ENCODE measurements at regions not wholly inside any gene's neighbourhood (a gene's known extent, or its start where the extent isn't known, plus 50 kb on each side); places are given as distances from the start of the nearest gene placed in this dataset.

- no peak overlapping the region for H3K4me3 ChIP-seq (ENCODE audit: low read length)
- H3K9me3 ChIP-seq (replicated peaks; ENCODE audit: low read length): no peaks in the 10 kb centered on the region
- H3K9ac ChIP-seq (ENCODE audit: low read depth, low read length): no peak overlapping the region
- H3K4me2 ChIP-seq (ENCODE audit: low read length): no peak overlapping the region
- peaks cover 35% of the 10 kb centered on the region for H3K4me1 ChIP-seq (ENCODE audit: control insufficient read depth, insufficient read depth, low read length)
- H3K27me3 ChIP-seq (ENCODE audit: control insufficient read depth, insufficient read depth, low read length): no peaks in the 10 kb centered on the region
- no peaks in the 10 kb centered on the region for H3K36me3 ChIP-seq (ENCODE audit: insufficient read depth, low read length)
Observed at GRCh38 chr15:51156957-51157356, 62.3 kb upstream of the TNFAIP8L3 start.

- Histone ChIP-seq H3K4me3 (ENCODE audit: low read length) (no peak overlapping the region), H3K27me3 (ENCODE audit: control insufficient read depth, insufficient read depth, low read length) (no peaks in the 10 kb centered on the region), H3K9ac (ENCODE audit: low read depth, low read length) (no peak overlapping the region), H3K9me3 (replicated peaks; ENCODE audit: low read length) (no peaks in the 10 kb centered on the region), H3K36me3 (ENCODE audit: insufficient read depth, low read length) (no peaks in the 10 kb centered on the region), H3K4me1 (ENCODE audit: control insufficient read depth, insufficient read depth, low read length) (peaks cover 24% of the 10 kb centered on the region), H3K4me2 (ENCODE audit: low read length) (no peak overlapping the region)
Observed at GRCh38 chr15:51155891-51156290, 61.2 kb upstream of the TNFAIP8L3 start.

- Histone ChIP-seq H3K9ac (ENCODE audit: low read depth, low read length) (peak overlapping the region; percentile 50), H3K4me3 (ENCODE audit: low read length) (no peak overlapping the region), H3K4me2 (ENCODE audit: low read length) (no peak overlapping the region), H3K27me3 (ENCODE audit: control insufficient read depth, insufficient read depth, low read length) (no peaks in the 10 kb centered on the region), H3K9me3 (replicated peaks; ENCODE audit: low read length) (no peaks in the 10 kb centered on the region), H3K4me1 (ENCODE audit: control insufficient read depth, insufficient read depth, low read length) (peaks cover 17% of the 10 kb centered on the region), H3K36me3 (ENCODE audit: insufficient read depth, low read length) (no peaks in the 10 kb centered on the region)
Observed at GRCh38 chr15:51155016-51155580, 60.4 kb upstream of the TNFAIP8L3 start.

Data from skeletal muscle satellite cell (primary cell).